HCT116 (cell line): ENCODE measurements at regions not wholly inside any gene's neighbourhood (a gene's known extent, or its start where the extent isn't known, plus 50 kb on each side); places are given as distances from the start of the nearest gene placed in this dataset.

Source experiments
- ATAC-seq: fragments of 200-7000 bp; cut with Tn5 transposase; 2 replicates; pipeline ENCODE4 v1.9.1; 2020; ENCODE audit warnings: mild to moderate bottlenecking, moderate library complexity
- BruUV-seq: library from RNA; stranded (reverse); fragments of 400-500 nt; replicated peaks from 2 replicates; lab custom pipeline; 2021; lab: Mats Ljungman, UMichigan
- CTCF ChIA-PET: fragments of 300-600 bp; sonication (Branson Sonifier 250); formaldehyde crosslinking; loops from one replicate; lab custom pipeline; 2021; ENCODE audit warnings: antibody characterized with exemption; lab: Charles Lee
- POLR2A ChIA-PET: fragments of 300-600, 350-600 bp; sonication (Branson Sonifier 250); formaldehyde crosslinking; loops from one replicate; lab custom pipeline; 2021; ENCODE audit warnings: antibody characterized with exemption; lab: Charles Lee
- RAD21 ChIA-PET, 2 experiments: fragments of 300-600 bp; sonication (Branson Sonifier 250); formaldehyde crosslinking; loops; one replicate each; lab custom pipeline; 2023; ENCODE audit warnings: low total read pairs in 2 of 2; ENCODE audit not compliant: uncharacterized antibody in 2 of 2, unreplicated experiment in 2 of 2, low non-redundant PET in 1 of 2; lab: Charles Lee
- DNase-seq: peaks from one replicate; pipeline ENCODE4 v3.0.0-alpha.2; 2010; ENCODE audit warnings: low read depth, low spot score
- H2AFZ ChIP-seq: fragments of 200-600 bp; shearing (Covaris generic), sonication (generic); 2 replicates; pipeline ENCODE4 v1.6.1; 2017; ENCODE audit warnings: low read depth, mixed run types, mixed read lengths, antibody characterized with exemption, low read length; ENCODE audit not compliant: poor library complexity, severe bottlenecking
- H3K27ac ChIP-seq: 2 replicates; pipeline ENCODE4 v1.5.1; 2012; ENCODE audit warnings: low read depth, low read length
- H3K27me3 ChIP-seq: fragments of 200-600 bp; sonication (generic); 2 replicates; pipeline ENCODE4 v1.6.1; 2016; ENCODE audit warnings: mixed run types, low read length, mixed read lengths; ENCODE audit not compliant: insufficient read depth
- H3K36me3 ChIP-seq, 2 experiments: fragments of 200-500 bp in 1 of 2; fragments of 200-600 bp in 1 of 2; sonication (Bioruptor generic) in 1 of 2; sonication (generic) in 1 of 2; 2 replicates each; pipeline versions ENCODE4 v1.5.1 to v1.6.1; 2014 to 2016; ENCODE audit warnings: low read length in 2 of 2, inconsistent platforms in 1 of 2, mixed read lengths in 1 of 2, mixed run types in 1 of 2; ENCODE audit not compliant: insufficient read depth in 2 of 2, control insufficient read depth in 1 of 2
- H3K4me1 ChIP-seq, 2 experiments: fragments of 200-600 bp in 1 of 2; sonication (generic) in 1 of 2; 2 replicates each; pipeline versions ENCODE4 v1.5.1 to v1.6.1; 2012 to 2017; ENCODE audit warnings: low read length in 2 of 2, inconsistent platforms in 1 of 2, mild to moderate bottlenecking in 1 of 2, mixed read lengths in 1 of 2, mixed run types in 1 of 2, moderate library complexity in 1 of 2; ENCODE audit not compliant: insufficient read depth in 2 of 2, control insufficient read depth in 1 of 2
- H3K4me2 ChIP-seq: fragments of 200-600 bp; sonication (generic); 2 replicates; pipeline ENCODE4 v1.6.1; 2017; ENCODE audit warnings: mixed run types, low read length, mixed read lengths
- H3K4me3 ChIP-seq, 2 experiments: fragments of 200-600 bp in 1 of 2; sonication (generic) in 1 of 2; replicated peaks in 1 of 2; 2 replicates each; pipeline ENCODE4 v1.5.1; 2011 to 2016; ENCODE audit warnings: low read length in 2 of 2, control low read depth in 1 of 2, low read depth in 1 of 2, mild to moderate bottlenecking in 1 of 2, mixed read lengths in 1 of 2, mixed run types in 1 of 2
- H3K79me2 ChIP-seq: fragments of 200-600 bp; sonication (generic); 2 replicates; pipeline ENCODE4 v1.6.1; 2017; ENCODE audit warnings: mild to moderate bottlenecking, mixed run types, low read length, moderate library complexity, mixed read lengths; ENCODE audit not compliant: insufficient read depth
- H3K9ac ChIP-seq: fragments of 200-600 bp; sonication (generic); 2 replicates; pipeline ENCODE4 v1.6.1; 2016; ENCODE audit warnings: low read length, mixed read lengths
- H3K9me2 ChIP-seq: fragments of 200-600 bp; sonication (generic), shearing (Covaris generic); 2 replicates; pipeline ENCODE4 v1.6.1; 2017; ENCODE audit warnings: mixed run types, mild to moderate bottlenecking, moderate library complexity; ENCODE audit not compliant: insufficient read depth
- H3K9me3 ChIP-seq, 2 experiments: fragments of 200-500 bp in 1 of 2; fragments of 200-600 bp in 1 of 2; sonication (Bioruptor generic) in 1 of 2; sonication (generic) in 1 of 2; 2 replicates each; pipeline ENCODE4 v1.6.1; 2014 to 2017; ENCODE audit warnings: low read length in 2 of 2, mixed read lengths in 2 of 2, inconsistent platforms in 1 of 2, low read depth in 1 of 2, mild to moderate bottlenecking in 1 of 2, mixed run types in 1 of 2, moderate library complexity in 1 of 2; ENCODE audit not compliant: control insufficient read depth in 1 of 2, insufficient read depth in 1 of 2
- H4K20me1 ChIP-seq: fragments of 200-600 bp; sonication (generic), shearing (Covaris generic); 2 replicates; pipeline ENCODE4 v1.6.1; 2017; ENCODE audit warnings: mixed run types, mild to moderate bottlenecking, moderate library complexity; ENCODE audit not compliant: insufficient read depth
- CBX3 ChIP-seq: IDR thresholded peaks from 2 replicates; pipeline ENCODE4 v1.6.1; 2012; ENCODE audit warnings: low read depth
- CTCF ChIP-seq, 3 experiments: fragments of 200-600 bp in 1 of 3; sonication (generic) in 1 of 3; IDR thresholded peaks in 2 of 3; conservative IDR thresholded peaks in 1 of 3; 2 replicates each; pipeline ENCODE4 v1.5.1; 2012 to 2017; ENCODE audit warnings: low read depth in 2 of 3, low read length in 2 of 3, antibody characterized with exemption in 1 of 3, borderline replicate concordance in 1 of 3, control low read depth in 1 of 3, mild to moderate bottlenecking in 1 of 3, mixed read lengths in 1 of 3, mixed run types in 1 of 3, moderate library complexity in 1 of 3; ENCODE audit not compliant: insufficient read depth in 1 of 3
- EGR1 ChIP-seq: IDR thresholded peaks from 2 replicates; pipeline ENCODE4 v1.6.1; 2012; ENCODE audit warnings: low read depth
- ELF1 ChIP-seq: IDR thresholded peaks from 2 replicates; pipeline ENCODE4 v1.6.1; 2012; ENCODE audit warnings: low read depth, borderline replicate concordance
- EZH2 ChIP-seq: fragments of 200-600 bp; sonication (generic); IDR thresholded peaks from 2 replicates; pipeline ENCODE4 v1.6.1; 2017; ENCODE audit warnings: antibody characterized with exemption, mixed run types
- EZH2phosphoT487 ChIP-seq: fragments of 200-600 bp; IDR thresholded peaks from 2 replicates; pipeline ENCODE4 v1.6.1; 2018; ENCODE audit warnings: antibody characterized with exemption, borderline replicate concordance
- FOSL1 ChIP-seq: IDR thresholded peaks from 2 replicates; pipeline ENCODE4 v1.6.1; 2012; ENCODE audit warnings: low read depth
- JUND ChIP-seq: IDR thresholded peaks from 2 replicates; pipeline ENCODE4 v1.6.1; 2012
- SIN3A ChIP-seq: IDR thresholded peaks from 2 replicates; pipeline ENCODE4 v1.6.1; 2012; ENCODE audit warnings: low read depth
- SP1 ChIP-seq: IDR thresholded peaks from 2 replicates; pipeline ENCODE4 v1.6.1; 2012; ENCODE audit warnings: low read depth
- SRF ChIP-seq: IDR thresholded peaks from 2 replicates; pipeline ENCODE4 v1.6.1; 2012; ENCODE audit warnings: low read depth
- ZBTB33 ChIP-seq: IDR thresholded peaks from 2 replicates; pipeline ENCODE4 v1.6.1; 2011; ENCODE audit warnings: mild to moderate bottlenecking, low read length, moderate library complexity; ENCODE audit not compliant: insufficient replicate concordance; ENCODE audit errors: extremely low read depth
- ZNF274 ChIP-seq: fragments of 200-500 bp; sonication (Bioruptor generic); IDR thresholded peaks from 2 replicates; pipeline ENCODE4 v1.6.1; 2014; ENCODE audit warnings: mild to moderate bottlenecking, low read depth, low read length, inconsistent platforms
- intact Hi-C: fragments of 100-400 bp; cut with micrococcal nuclease; formaldehyde crosslinking; loops from 2 replicates; pipeline ENCODE4 v1.10.0; 2022

- H4K20me1 ChIP-seq, result no peaks in the 10 kb centered on the region
- no peaks in the 10 kb centered on the region for H3K36me3 ChIP-seq
- ChIA-PET CTCF (no interaction called here), RAD21 (no interaction called here)
- DNase-seq (no peak), ATAC-seq (no peak)
- no TSS peak for BruUV-seq
- TF ChIP-seq EGR1 (no peak), SP1 (no peak), FOSL1 (no peak), ZBTB33 (no peak), SIN3A (no peak), ELF1 (no peak), JUND (no peak), ZNF274 (no peak), SRF (no peak), EZH2 (no peak), EZH2phosphoT487 (no peak), CBX3 (no peak), CTCF (IDR thresholded peaks at IDR 0.05 in 2 of 3, conservative IDR thresholded peaks at IDR 0.05 in 1 of 3; ENCODE audit: borderline replicate concordance in 1 of 3, insufficient read depth in 1 of 3, low read depth in 2 of 3, low read length in 2 of 3) (no peak)
- TF ChIP-seq, all 23 proteins: peak for 0
- 0 out of 2 replicates have a peak, but pooled peaks cover 3% of the 10 kb centered on the region for H3K27me3 ChIP-seq
- H3K9ac ChIP-seq, result no peak overlapping the region
- no peak overlapping the region for H3K27ac ChIP-seq
- no peaks in the 10 kb centered on the region for H3K9me2 ChIP-seq
- no peaks in the 10 kb centered on the region for H3K9me3 ChIP-seq
- H3K79me2 ChIP-seq, result no peaks in the 10 kb centered on the region
- H3K4me2 ChIP-seq, result no peak overlapping the region
- intact Hi-C loops, result no loop called here
- H3K4me1 ChIP-seq, result no peaks in the 10 kb centered on the region
- H2AFZ ChIP-seq, result no peak overlapping the region
- POLR2A ChIA-PET, result no interaction called here
- H3K4me3 ChIP-seq, result no peak overlapping the region
Observed at GRCh38 chr1:2856066-2856390, 54.5 kb upstream of the TTC34 start.
